OCI-LY3 (cell line): ENCODE measurements at regions not wholly inside any gene's neighbourhood (a gene's known extent, or its start where the extent isn't known, plus 50 kb on each side); places are given as distances from the start of the nearest gene placed in this dataset.

Experiments used
- EZH2phosphoT487 ChIP-seq: fragments of 200-600 bp; shearing (Covaris generic); IDR thresholded peaks from 2 replicates; pipeline ENCODE4 v1.6.1; 2018; ENCODE audit warnings: antibody characterized with exemption, mixed run types, low read depth
- TF ChIP-seq, protein P1 (sequence below): fragments of 200-600, 300-600 bp; sonication (generic); IDR thresholded peaks from 2 replicates; pipeline ENCODE4 v1.5.1; 2014; ENCODE audit warnings: antibody characterized with exemption, low read length, low read depth

DNA sequence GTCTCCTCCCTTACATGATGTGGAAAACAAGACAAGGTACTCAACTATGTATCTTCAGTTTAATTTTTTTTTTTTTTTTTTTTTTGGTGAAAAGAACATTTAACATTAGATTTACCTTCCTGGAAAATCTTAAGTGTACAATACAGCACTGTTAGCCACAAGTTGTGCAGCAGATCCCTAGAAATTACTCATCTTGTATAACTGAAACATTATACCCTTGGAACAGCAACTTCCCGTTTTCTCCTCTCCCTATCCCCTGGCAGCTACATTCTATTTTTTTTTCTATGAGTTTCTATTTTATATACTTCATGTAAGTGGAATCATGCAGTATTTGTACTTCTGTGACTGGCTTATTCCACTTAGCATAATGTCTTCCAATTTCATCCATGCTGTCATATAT, 421.9 kb upstream of the FTMT start:
- TF ChIP-seq, protein P1, sequence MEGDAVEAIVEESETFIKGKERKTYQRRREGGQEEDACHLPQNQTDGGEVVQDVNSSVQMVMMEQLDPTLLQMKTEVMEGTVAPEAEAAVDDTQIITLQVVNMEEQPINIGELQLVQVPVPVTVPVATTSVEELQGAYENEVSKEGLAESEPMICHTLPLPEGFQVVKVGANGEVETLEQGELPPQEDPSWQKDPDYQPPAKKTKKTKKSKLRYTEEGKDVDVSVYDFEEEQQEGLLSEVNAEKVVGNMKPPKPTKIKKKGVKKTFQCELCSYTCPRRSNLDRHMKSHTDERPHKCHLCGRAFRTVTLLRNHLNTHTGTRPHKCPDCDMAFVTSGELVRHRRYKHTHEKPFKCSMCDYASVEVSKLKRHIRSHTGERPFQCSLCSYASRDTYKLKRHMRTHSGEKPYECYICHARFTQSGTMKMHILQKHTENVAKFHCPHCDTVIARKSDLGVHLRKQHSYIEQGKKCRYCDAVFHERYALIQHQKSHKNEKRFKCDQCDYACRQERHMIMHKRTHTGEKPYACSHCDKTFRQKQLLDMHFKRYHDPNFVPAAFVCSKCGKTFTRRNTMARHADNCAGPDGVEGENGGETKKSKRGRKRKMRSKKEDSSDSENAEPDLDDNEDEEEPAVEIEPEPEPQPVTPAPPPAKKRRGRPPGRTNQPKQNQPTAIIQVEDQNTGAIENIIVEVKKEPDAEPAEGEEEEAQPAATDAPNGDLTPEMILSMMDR = no peak
- no peak for TF ChIP-seq EZH2phosphoT487
